Stimulated activated CD4-positive, alpha-beta T cell treated with anti-CD3 and anti-CD28 coated beads, Interleukin-1b, Interleukin-23, amount 100 ng/mL, for 24 hours (primary cell): ENCODE measurements at regions not wholly inside any gene's neighbourhood (a gene's known extent, or its start where the extent isn't known, plus 50 kb on each side); places are given as distances from the start of the nearest gene placed in this dataset.
"Not testable (repeated sequence)": the region's sequence is repeated elsewhere in the genome, so short reads cannot be mapped to it uniquely, and the experiment has no call there.

Experiments
- DNase-seq, 4 experiments: peaks; one replicate each; pipeline ENCODE4 v3.0.0-alpha.2; 2020; ENCODE audit warnings: low read depth in 4 of 4, low spot score in 1 of 4

DNA sequence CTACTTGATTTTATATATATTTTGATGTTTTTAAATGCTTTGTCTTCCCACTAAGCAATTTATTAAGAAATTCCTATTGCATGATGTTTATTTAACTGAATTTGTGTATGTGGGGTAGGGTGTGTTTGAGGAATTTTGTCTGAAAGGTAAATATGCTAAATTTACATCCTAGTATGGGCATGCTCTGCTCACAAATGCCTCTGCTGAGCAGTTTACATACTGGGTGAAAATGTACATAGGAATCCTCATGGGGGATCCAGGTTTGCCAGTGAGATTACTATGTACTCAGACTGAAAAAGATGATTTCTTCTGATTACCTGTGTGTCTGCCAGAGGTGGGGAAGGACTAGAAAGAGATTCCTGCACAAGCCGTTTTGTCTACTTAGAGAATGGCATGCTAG is 126.6 kb downstream of the DISP1 start:
- DNase-seq, result no peak

DNA sequence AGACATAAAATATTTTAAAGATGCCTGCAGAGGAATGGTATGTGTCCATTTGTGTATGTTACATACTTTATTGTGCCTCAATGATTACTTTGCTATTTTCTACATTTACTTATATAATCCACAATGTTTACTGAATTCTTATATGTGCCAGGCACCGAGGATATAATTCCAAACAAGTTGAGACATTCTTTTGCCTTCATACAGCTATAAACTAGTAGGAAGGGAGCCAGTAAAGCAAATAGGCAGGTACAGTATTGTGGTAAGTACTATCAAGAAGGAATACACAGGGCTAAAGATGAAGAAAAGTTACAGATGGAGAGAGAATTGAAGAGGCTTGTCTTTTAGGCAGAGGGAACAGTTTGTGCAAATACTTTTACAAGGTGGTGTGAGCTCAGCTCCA is 131.6 kb downstream of the DISP1 start:
- no peak for DNase-seq

DNA sequence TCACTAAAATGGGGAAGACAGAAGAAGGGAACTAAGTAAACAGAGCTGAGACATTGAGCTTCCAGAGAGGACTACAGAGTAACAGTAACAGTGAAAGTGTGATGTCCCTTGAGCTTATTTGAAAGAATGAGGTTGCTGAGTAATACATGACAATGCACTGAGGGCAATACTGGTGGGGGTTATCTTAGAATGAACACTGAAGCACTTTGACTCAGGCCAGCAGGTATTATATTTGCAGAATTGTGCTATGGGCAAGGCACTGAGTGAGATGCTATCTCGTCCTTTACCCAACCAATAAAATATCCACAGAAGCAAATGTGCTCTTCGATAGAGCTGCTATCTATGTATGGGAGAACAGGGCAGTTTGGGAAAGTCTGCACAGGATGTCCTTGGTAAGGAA is 133.2 kb downstream of the DISP1 start:
- no peak for DNase-seq

DNA sequence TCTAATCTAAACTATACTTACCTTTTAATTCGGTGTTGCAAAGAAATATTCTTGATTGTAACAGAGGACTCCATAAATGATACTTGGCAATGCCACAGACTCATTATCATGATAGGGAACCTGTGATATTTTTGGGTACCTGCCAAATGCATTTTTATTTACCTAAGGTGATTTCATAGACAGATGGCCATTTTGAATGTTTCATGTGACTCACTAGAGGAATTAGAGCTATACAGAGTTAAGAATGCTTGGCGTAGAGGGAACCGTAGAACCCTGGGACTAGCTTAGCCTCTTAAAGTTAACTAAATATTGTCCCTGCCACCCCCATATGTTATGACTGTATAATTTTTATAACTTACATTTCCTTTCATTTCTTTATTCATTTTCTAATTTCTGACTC is 136.1 kb downstream of the DISP1 start:
- DNase-seq, result no peak

DNA sequence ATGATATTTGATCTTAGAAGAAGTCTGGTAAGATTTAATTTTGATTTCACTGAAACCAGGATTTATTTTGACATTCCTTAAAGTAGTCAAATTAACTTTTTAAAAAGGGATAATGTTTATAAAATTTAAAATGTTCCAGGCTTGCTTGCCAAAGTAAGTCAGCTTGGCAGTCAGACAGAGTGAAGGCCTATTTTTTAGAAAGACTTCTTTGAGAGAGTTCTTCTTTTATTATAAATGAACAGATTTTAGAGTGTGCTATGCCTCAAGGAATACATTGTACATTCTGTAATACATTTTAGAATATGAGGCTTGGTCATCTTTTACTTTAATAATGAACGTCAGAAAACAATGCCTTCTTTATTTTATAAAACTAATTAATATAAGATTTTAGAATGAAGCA is 138.7 kb downstream of the DISP1 start:
- no peak for DNase-seq

DNA sequence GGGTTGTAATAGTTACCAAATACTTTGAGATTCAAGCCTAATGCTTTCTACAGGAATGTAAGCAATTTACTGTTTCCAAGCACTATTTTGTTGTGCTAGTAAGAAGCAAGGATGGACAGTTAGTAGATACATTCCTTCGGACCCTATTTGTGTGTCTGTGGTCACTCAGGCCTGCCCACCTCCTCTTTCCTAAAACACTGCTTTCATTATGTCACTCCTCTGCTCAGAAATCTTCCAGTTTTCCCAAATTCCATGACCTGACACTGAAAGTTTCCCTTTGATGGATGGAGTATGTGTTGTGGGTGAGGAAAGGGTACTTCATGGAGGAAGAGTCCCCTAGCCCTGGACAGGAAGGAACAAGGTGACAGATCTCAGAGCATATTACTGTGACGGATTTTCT is 141.1 kb downstream of the DISP1 start:
- DNase-seq, result no peak

DNA sequence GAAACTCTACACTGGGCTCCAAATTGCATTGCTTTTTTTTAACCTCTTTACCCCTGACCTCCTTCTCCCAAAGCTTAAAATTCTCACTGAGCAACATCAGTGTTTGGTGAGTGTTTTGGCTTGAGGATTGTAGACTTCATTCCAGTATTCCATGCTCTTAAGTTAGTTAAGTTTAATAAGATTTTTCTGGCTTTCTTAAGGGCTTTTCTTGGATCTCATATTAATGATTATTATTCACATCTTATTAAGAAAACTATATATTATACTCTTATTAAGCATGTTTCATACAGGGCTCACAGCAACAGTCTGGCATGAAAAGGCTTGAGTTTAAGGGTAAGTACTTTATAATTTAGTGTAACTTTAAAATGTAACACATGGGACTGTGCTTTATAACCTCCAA is 141.8 kb downstream of the DISP1 start:
- DNase-seq, result no peak

DNA sequence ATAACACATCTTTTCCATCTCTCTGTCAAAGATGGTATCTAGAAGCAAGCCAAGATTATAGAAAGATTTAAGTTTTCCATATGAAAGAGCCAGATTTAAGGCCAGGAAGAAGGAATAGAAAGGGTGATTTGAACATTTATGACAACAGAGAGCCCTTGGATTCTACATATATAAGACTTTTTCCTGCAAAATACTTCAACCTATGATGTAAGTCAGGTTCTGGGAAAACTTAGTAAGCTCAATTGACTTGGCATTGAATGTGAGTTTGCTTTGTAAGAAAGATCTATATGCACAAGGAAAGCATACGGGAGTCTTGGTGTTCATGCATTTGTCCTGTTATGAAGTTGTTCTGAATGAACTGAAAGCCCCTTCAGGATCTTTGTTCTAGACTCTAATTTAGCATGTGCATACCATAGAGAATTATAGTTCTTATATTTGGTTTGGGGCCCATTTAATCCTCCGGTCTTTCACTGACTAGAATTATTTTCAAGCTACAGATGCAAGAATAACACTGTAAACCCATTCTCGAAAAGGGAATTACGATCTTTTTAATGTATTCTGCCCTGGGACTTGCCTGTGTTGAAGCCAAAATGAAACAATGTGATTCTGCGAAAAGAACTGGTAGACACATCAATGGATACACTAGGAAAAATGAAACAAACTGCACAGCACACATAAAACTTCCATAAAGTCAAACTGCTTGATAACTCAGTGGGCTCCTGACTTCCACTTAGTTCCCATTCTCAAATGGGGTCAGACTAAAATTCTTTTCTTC is 152.8 kb downstream of the DISP1 start:
- no peak for DNase-seq

DNA sequence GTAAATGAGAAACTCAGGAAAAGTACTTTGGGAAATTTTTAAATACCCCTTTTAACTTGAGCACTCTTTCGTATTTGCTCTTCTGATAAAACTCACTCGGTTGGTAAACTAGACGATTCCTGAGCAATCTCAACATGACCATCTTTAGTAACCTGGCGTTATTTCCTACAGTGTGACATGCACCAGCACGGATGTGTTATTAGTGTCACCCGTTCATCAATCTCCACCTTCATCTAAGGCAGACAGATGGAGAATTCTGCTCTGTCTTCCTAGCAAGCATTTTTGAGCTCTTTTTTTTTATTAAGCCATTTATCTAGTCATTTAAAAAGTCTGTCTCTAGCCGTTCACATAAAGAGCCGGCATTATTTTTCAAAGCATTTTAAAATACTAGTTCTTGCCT is 155.2 kb downstream of the DISP1 start:
- no peak for DNase-seq

DNA sequence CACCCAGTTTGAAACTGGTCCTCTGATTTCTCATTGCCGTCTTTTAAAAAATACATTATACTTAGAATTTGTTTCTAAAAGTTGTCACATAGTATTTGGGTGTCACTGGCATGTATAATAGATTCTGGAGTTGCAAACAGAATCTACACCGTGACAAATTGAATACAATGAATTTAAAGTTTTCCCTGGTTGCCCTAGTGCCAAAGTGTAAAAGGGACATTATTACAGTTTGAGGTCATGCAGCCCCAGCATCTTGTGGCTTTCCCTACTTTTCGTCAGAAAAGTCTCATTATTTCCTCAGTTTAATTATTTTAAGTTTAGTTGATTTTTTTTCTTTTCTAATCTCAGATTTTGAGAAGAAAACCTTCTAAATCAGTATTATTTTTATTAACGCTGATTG is 155.9 kb downstream of the DISP1 start:
- no peak for DNase-seq

DNA sequence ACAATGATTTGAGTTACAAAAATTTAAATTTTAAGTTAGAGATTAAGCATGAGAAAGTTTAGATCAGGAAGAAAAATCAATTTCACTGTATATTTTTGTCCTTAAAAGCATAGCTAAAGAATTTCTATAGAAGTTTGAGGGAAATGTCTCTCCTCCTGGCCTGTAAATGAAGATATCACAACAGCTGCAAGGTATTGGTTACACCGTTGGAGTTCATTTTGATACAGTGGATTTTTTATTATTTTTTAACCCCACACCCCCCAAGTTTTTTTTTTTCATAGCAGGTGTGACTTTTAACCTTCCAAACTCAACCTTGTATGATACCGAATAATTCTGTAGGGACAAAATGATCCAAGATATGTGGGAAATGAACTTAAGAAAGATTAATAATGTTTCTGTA is 156.3 kb downstream of the DISP1 start:
- DNase-seq, result no peak

DNA sequence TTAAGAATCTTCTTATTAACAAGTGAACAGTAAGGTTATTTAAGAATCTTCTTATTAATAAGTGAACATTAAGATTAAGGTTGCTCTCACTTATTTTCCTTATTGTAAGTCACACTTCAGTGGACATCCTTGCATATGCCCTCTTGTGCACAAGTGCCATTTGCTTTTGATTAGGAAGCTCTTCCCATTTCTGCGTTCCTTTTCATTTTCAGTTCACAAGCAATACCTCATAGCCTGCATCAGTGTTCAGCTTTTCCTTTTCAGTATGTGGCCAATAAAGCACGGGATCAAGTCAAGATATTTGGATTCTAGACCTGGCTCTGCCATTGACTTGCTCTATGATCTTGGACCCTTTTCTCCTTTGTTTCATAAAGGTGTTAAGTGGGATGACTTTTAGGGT is 158.7 kb downstream of the DISP1 start:
- DNase-seq, result no peak

DNA sequence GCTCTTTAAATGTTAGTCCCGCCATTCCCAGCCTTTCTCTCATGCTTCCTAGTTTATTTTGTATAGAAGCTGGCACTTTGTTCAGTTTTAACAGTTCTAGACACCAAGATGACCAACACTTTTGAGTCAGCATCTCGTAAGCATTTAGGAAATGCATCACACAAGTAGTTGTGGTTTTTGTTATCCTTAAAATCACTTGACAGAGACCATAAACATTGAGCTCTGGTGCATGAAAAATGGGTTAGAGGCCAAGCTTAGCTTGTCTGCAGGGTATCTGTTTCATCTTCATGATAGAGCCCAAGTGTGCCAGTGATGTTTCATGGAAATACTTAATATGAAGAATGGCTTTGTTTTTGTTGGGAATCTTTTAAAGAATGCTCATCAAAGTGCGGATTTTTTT is 159.7 kb downstream of the DISP1 start:
- no peak for DNase-seq

DNA sequence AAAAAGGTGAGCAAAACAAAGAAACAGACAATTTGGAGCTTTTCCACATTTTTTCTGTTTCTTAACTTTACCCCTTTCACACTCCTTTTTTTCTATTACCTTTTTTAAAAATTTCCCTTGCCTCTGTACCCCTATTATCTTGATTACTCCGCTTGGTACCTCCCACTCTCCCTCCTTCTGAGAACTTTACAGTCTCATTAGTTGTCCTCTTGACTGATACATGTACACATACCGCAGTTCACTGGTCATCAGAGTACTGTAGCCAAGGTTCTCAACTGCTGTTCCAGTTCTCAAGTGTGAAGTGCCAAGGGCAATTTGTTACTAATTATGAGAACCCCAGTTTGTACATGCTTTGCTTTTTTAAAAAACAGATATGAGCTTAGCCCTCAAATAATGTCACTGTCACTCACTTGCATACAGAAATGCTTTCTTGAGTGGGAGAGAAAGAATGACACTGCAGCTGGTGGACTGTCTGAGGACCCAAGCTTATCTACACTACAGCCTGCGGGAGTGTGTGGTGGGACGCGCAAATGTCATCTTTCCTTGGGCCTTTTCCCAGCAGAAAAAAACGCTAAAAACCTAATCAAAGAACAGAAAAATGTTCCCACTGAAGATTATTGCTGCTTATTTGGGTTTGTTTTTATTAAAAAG is 160.8 kb downstream of the DISP1 start:
- no peak for DNase-seq

DNA sequence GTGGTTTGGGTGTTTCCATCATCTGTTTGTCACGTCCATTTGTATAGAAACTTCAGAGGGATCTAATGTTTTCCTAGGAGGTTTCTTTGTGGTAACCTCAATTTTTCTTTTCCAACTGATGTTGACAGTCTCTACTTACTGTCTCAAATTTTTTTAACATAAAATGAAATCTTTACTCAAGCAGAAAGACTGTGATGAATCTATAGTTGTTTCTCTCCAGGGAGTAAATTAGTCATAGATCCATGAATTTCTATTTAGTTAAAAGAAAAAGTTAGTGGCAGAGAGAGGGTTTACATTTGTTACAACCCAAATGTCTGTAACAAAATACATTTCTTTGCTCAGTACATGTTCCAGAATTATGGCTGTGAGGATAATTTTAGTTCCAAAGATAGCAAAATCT is 161.6 kb downstream of the DISP1 start:
- DNase-seq, result no peak

DNA sequence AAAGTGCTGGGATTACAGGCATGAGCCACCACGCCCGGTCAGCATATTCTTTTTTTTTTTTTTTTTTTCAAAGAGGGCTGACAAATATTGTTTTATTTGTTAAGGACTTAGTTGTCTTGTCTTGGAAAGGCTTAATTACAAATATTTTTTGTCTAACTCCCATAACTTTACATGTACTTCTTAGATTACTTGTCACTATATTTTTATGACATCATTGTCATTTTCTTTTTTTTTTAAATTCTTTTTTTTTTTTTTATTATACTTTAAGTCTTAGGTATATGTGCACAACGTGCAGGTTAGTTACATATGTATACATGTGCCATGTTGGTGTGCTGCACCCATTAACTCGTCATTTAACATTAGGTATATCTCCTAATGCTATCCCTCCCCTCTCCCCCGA is 162.5 kb downstream of the DISP1 start:
- DNase-seq, result not testable (repeated sequence)

DNA sequence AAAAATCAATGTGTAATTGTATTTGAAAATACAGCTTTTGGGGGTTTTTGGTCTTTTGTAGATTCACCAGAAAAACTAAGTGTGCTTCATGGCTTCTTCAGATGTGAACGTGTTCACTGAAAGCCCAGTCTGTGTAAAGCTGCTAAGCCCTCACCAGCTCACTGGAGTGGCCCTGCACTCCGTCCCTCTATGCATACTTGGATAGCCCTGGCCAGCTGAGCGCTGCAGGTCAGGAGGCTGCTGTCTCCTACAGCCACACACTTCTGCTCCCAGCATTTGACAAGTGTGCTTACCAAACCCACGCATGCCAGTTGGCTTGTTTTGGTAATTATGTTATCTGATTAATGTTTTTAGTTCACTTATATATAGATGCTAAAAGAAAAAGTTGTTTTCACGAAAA is 163.5 kb downstream of the TLR5 start:
- DNase-seq, result no peak

DNA sequence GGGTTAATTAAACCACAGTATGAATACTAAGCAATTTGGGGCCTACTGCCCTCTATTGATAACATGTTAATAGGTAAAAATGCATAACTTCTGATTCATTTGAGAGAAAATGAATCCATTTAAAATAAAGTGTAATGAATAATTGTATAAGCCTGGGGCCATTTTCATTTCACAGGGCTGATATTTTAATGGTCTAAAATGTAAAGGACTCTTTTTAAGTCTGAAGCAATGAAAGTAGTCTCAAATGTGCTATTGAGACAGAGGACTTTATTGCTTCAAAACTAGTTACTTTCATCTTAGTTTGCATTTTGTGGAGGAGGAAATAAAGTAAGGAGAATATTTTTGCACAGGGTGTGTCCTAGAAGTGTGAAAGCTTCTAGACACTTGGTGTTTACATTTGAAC is 155.4 kb downstream of the TLR5 start:
- DNase-seq, result no peak

DNA sequence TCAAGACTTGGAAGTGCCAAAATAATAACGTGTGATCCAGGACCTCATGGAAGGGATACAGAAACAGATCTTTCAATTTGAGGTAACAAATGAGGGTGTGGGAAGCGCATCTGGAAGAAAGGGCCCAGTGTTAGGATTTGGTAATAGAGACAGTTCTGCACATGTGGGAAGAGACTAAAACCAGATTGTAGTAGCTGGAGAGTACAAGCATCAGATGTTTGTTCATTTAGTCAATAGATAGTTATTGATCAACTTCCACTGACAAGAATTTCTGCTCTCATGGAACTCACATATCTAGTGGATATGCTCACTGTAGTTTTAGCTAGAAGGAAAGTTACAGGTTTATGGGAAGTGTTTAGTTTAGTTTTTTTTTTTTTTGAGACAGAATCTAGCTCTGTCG is 153.6 kb downstream of the TLR5 start:
- DNase-seq, result no peak

DNA sequence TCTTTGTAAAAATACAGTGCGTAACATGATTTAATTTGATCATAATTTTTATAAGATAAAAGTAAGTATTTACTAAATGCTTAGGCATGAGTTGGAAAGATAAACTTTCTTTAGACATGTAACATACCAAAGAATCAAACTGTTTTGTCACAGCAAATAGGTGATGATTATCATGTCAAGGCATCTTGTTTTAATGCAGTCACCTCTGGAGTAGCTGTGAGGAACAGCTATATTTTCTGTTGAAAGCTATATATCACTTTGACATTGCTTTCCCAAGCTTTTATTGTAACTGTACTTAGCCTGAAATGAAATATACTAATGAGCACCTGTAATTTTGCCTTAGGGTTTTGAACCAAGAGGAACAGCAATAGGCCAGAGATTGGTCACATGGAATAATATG is 151.9 kb downstream of the TLR5 start:
- DNase-seq, result no peak

DNA sequence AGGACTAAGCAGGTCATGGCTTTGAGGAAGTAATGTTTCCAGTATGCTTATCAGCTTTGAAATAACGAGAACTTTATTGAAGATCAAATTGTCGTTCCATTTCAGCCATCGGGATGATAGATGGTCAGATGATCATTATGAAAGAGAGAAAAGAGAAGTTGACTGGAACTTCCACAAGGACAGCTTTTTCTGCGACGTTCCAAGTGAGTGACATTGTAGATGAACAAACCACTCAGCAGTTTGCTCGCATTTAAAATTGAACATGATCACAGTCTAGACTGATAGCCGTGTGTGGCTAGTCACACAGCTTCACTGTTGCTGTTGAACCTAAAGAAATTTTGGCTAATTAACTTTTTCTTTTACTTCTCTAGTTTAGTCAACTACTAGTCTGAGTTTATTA is 151.1 kb downstream of the TLR5 start:
- DNase-seq, result no peak

DNA sequence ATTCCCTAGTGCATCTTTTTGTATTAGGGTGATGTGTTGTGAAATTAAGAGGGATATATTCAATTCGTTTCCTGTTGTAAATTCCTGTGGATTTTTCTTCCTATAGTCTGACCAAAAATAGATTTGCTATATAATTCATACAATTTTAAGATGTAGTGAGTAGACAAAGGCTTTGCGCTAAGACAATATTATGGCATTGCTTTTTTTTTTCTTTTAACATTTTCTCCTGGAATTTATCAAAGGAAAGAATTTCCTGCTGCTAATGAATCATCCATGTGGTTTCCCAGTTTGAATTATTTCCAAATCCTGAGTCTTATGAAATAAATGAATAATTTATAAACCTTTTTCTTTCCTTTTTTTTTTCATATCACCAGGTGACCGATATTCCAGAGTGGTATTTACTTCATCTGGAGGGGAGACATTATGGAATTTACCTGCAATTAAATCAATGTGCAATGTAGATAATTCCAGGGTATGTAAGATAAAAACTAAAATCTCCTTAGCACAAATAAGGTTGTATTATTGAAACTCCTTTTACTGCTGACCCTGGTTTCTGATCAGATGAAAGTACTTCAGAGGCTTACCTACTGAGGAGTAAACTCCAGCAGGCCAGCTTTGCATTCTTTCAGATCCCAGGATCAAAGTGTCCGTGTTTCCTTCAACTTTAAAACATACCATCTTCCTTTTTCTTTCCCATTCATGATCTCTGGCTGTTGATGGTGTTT is 148.4 kb downstream of the TLR5 start:
- DNase-seq, result no peak

DNA sequence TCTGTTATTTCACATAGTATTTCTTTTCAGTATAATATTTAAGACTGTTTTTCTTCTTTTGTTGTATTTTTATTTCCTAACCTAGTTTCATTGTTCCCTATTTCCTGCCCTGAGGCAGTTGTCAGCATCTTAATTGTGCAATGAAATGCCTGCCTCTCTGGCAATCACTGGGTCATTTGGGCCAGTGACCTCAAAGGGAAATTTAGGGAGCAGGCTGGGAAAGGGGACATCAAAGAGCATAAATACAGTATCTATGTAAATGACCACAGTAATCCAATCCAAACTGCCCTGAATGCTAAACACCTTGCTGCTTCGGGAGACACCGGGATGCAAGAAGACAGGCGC is 147.8 kb downstream of the TLR5 start:
- no peak for DNase-seq
